ENCODE measurements at regions not wholly inside any gene's neighbourhood (a gene's known extent, or its start where the extent isn't known, plus 50 kb on each side); places are given as distances from the start of the nearest gene placed in this dataset.
A peak's percentile ranks its signal among the peaks of the same experiment; 100 is the strongest.

DNA sequence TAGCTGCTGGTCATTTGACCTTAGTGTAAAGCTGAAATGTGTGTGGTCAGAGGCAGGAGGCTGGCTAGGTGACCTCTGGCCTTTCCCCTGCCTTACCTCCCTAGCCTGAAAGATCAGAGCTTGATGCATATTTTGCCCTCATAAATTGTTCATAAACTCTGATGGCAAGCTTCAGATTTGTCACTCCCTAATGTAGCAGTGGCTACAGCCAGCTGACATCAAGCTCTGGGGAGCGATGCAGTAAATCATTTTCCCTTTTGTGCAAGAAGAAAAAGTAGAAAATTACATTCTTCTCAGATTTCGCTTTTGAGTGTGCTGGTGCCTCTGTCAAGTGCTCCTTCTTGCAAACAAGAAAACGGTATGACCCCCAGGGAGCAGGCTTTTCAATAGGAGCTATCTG is 87.7 kb upstream of the MAGEA4 start:
- H3K36me3 ChIP-seq (ENCODE audit: control insufficient read depth, insufficient read depth, low read length), result no peaks in the 10 kb centered on the region
- no peak overlapping the region for H3K4me3 ChIP-seq (replicated peaks in 1 of 4; ENCODE audit: control extremely low read depth in 1 of 4, insufficient read depth in 1 of 4, low read depth in 3 of 4, low read length in 4 of 4)
- H4K20me1 ChIP-seq (ENCODE audit: control insufficient read depth, extremely low read depth, insufficient read depth, low read length), result no peaks in the 10 kb centered on the region
- no peaks in the 10 kb centered on the region for H3K4me1 ChIP-seq (ENCODE audit: control insufficient read depth, extremely low read depth, insufficient read depth, low read length)
- H3K79me2 ChIP-seq (ENCODE audit: control insufficient read depth, insufficient read depth, low read length), result no peaks in the 10 kb centered on the region
- no peak overlapping the region for H2AFZ ChIP-seq (ENCODE audit: low read length)
- H3K27ac ChIP-seq (ENCODE audit: insufficient read depth, low read length), result no peak overlapping the region
- no peak for DNase-seq (ENCODE audit: low read depth in 2 of 2)
- no peak overlapping the region for H3K9ac ChIP-seq (ENCODE audit: insufficient read depth, low read length)
- no peak overlapping the region for H3K4me2 ChIP-seq (ENCODE audit: extremely low read depth, insufficient read depth, low read length)
- TF ChIP-seq, protein P1, sequence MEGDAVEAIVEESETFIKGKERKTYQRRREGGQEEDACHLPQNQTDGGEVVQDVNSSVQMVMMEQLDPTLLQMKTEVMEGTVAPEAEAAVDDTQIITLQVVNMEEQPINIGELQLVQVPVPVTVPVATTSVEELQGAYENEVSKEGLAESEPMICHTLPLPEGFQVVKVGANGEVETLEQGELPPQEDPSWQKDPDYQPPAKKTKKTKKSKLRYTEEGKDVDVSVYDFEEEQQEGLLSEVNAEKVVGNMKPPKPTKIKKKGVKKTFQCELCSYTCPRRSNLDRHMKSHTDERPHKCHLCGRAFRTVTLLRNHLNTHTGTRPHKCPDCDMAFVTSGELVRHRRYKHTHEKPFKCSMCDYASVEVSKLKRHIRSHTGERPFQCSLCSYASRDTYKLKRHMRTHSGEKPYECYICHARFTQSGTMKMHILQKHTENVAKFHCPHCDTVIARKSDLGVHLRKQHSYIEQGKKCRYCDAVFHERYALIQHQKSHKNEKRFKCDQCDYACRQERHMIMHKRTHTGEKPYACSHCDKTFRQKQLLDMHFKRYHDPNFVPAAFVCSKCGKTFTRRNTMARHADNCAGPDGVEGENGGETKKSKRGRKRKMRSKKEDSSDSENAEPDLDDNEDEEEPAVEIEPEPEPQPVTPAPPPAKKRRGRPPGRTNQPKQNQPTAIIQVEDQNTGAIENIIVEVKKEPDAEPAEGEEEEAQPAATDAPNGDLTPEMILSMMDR (conservative IDR thresholded peaks at IDR 0.05 in 1 of 2, IDR thresholded peaks at IDR 0.05 in 1 of 2; ENCODE audit: low read depth in 1 of 2, low read length in 2 of 2), result no peak
- TF ChIP-seq EZH2 (IDR thresholded peaks at IDR 0.05; ENCODE audit: low read length, missing control alignments), result no peak
- H3K27me3 ChIP-seq (ENCODE audit: control insufficient read depth, insufficient read depth, low read length), result no peaks in the 10 kb centered on the region
- no peaks in the 10 kb centered on the region for H3K9me3 ChIP-seq (ENCODE audit: control insufficient read depth, insufficient read depth, low read depth, low read length)

DNA sequence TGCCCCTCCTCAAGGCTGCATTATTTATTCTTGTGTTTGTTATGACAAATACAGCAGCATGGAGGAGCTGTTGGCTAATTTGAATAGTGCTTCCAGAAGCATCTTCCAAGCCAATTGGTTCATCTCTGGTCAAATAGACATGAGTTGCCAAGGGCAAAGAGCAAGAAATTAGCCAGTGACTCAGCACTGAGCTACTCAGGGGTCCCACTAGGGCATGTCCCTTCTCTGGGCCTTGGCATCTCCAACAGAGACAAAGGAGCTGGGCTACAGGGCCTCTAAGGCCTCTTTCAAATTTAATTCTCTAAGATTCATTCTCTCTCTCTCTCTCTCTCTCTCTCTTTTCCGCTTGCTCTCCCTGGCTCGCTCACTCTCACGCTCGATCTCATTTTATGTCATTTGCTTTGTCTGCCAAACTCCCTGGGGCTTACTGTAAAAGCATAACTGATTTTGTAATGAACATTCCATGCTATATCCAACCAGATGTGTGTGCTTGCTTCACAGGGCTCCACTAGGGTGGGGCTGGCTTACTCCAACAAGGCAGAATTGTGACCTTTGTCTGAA is 86.7 kb upstream of the MAGEA4 start:
- no peaks in the 10 kb centered on the region for H3K79me2 ChIP-seq (ENCODE audit: control insufficient read depth, insufficient read depth, low read length)
- H3K27me3 ChIP-seq (ENCODE audit: control insufficient read depth, insufficient read depth, low read length), result no peaks in the 10 kb centered on the region
- no peaks in the 10 kb centered on the region for H3K9me3 ChIP-seq (ENCODE audit: control insufficient read depth, insufficient read depth, low read depth, low read length)
- no peak overlapping the region for H3K4me2 ChIP-seq (ENCODE audit: extremely low read depth, insufficient read depth, low read length)
- peak; percentile 72 to 91 for DNase-seq (ENCODE audit: low read depth in 2 of 2)
- no peak overlapping the region for H3K27ac ChIP-seq (ENCODE audit: insufficient read depth, low read length)
- no peak overlapping the region for H3K4me3 ChIP-seq (replicated peaks in 1 of 4; ENCODE audit: control extremely low read depth in 1 of 4, insufficient read depth in 1 of 4, low read depth in 3 of 4, low read length in 4 of 4)
- TF ChIP-seq, protein P1 (conservative IDR thresholded peaks at IDR 0.05 in 1 of 2, IDR thresholded peaks at IDR 0.05 in 1 of 2; ENCODE audit: low read depth in 1 of 2, low read length in 2 of 2), result peak; percentile 15 to 33
- TF ChIP-seq EZH2 (IDR thresholded peaks at IDR 0.05; ENCODE audit: low read length, missing control alignments), result no peak
- no peaks in the 10 kb centered on the region for H4K20me1 ChIP-seq (ENCODE audit: control insufficient read depth, extremely low read depth, insufficient read depth, low read length)
- H3K4me1 ChIP-seq (ENCODE audit: control insufficient read depth, extremely low read depth, insufficient read depth, low read length), result no peaks in the 10 kb centered on the region
- no peaks in the 10 kb centered on the region for H3K36me3 ChIP-seq (ENCODE audit: control insufficient read depth, insufficient read depth, low read length)
- no peak overlapping the region for H3K9ac ChIP-seq (ENCODE audit: insufficient read depth, low read length)
- no peak overlapping the region for H2AFZ ChIP-seq (ENCODE audit: low read length)

DNA sequence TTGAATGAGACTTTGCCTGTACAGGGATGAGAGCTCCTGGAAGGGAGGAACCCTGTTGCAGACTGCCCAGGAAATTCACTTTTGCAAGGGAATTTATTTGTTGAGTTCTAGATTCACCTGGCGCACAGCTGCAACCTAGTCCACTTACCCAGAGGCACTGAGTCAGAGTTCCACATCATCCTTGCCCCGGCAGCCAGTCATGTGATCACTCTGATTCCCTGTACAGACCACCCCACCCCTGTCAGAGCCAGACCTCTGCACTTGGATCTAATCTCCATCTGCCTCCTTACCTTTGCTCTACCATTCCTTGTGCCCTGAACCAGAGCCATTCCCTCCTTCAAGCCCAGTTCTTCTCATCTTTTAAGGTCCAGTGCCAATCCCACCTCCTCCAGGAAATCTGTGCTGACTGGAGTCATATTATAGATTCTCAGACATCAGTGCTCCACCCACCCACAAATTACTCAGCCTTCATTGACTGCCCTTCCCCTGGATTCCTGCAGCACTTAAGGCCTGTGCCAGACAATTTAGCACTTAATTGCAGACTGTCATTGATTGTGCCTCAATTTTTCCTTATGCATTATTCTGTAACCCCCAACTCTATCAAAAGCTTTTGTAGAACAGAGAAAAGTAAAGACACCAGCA is 84.1 kb upstream of the MAGEA4 start:
- Histone ChIP-seq H3K27me3 (ENCODE audit: control insufficient read depth, insufficient read depth, low read length) (no peaks in the 10 kb centered on the region), H3K27ac (ENCODE audit: insufficient read depth, low read length) (no peak overlapping the region), H4K20me1 (ENCODE audit: control insufficient read depth, extremely low read depth, insufficient read depth, low read length) (no peaks in the 10 kb centered on the region), H3K4me3 (replicated peaks in 1 of 4; ENCODE audit: control extremely low read depth in 1 of 4, insufficient read depth in 1 of 4, low read depth in 3 of 4, low read length in 4 of 4) (no peak overlapping the region), H3K79me2 (ENCODE audit: control insufficient read depth, insufficient read depth, low read length) (no peaks in the 10 kb centered on the region), H3K9me3 (ENCODE audit: control insufficient read depth, insufficient read depth, low read depth, low read length) (no peaks in the 10 kb centered on the region), H3K36me3 (ENCODE audit: control insufficient read depth, insufficient read depth, low read length) (no peaks in the 10 kb centered on the region), H3K4me1 (ENCODE audit: control insufficient read depth, extremely low read depth, insufficient read depth, low read length) (no peaks in the 10 kb centered on the region), H3K9ac (ENCODE audit: insufficient read depth, low read length) (no peak overlapping the region), H2AFZ (ENCODE audit: low read length) (no peak overlapping the region), H3K4me2 (ENCODE audit: extremely low read depth, insufficient read depth, low read length) (no peak overlapping the region)
- no peak for TF ChIP-seq EZH2 (IDR thresholded peaks at IDR 0.05; ENCODE audit: low read length, missing control alignments)
- TF ChIP-seq, protein P1 (conservative IDR thresholded peaks at IDR 0.05 in 1 of 2, IDR thresholded peaks at IDR 0.05 in 1 of 2; ENCODE audit: low read depth in 1 of 2, low read length in 2 of 2), result no peak
- peak in 1 of 2 donors; percentile 70 for DNase-seq (ENCODE audit: low read depth in 2 of 2)

Measured in fibroblast of lung (primary cell).